H1 (cell line): ENCODE measurements at regions not wholly inside any gene's neighbourhood (a gene's known extent, or its start where the extent isn't known, plus 50 kb on each side); places are given as distances from the start of the nearest gene placed in this dataset.

Source experiments
- CTCF ChIA-PET: fragments of 300-600 bp; sonication (Branson Sonifier 250); formaldehyde crosslinking; loops from one replicate; lab custom pipeline; 2021; ENCODE audit not compliant: partially characterized antibody; lab: Charles Lee
- POLR2A ChIA-PET: fragments of 300-600 bp; sonication (Branson Sonifier 250); formaldehyde crosslinking; loops from one replicate; lab custom pipeline; 2021; ENCODE audit warnings: inconsistent platforms; ENCODE audit not compliant: partially characterized antibody; lab: Charles Lee
- DNase-seq, 2 experiments: peaks; one replicate each; pipeline versions ENCODE4 v3.0.0 to v3.0.0-alpha.2; 2010 to 2022; ENCODE audit warnings: low spot score in 2 of 2, low read depth in 1 of 2, mixed read lengths in 1 of 2
- FAIRE-seq: peaks from 2 replicates; lab custom pipeline; 2011; peaks lifted over from hg19 to GRCh38; lab: Jason Lieb, UNC
- H2AFZ ChIP-seq: 2 replicates; pipeline ENCODE4 v1.8.1; 2012; ENCODE audit warnings: low read length, inconsistent platforms
- H2AK5ac ChIP-seq: 2 replicates; pipeline ENCODE4 v1.6.1; 2013; ENCODE audit warnings: low read depth, low read length
- H2BK120ac ChIP-seq: replicated peaks from 2 replicates; pipeline ENCODE3; 2013; ENCODE audit warnings: low read depth, low read length, inconsistent platforms
- H2BK12ac ChIP-seq: 2 replicates; pipeline ENCODE4 v1.6.1; 2013; ENCODE audit warnings: low read depth, low read length
- H2BK15ac ChIP-seq: 2 replicates; pipeline ENCODE4 v1.6.1; 2013; ENCODE audit warnings: low read length
- H2BK20ac ChIP-seq: 2 replicates; pipeline ENCODE4 v1.6.1; 2013; ENCODE audit warnings: low read length
- H2BK5ac ChIP-seq: 2 replicates; pipeline ENCODE4 v1.6.1; 2013; ENCODE audit warnings: low read depth, low read length
- H3K14ac ChIP-seq: 2 replicates; pipeline ENCODE4 v1.6.1; 2013; ENCODE audit warnings: inconsistent platforms; ENCODE audit not compliant: insufficient read length
- H3K18ac ChIP-seq: 2 replicates; pipeline ENCODE4 v1.6.1; 2013; ENCODE audit warnings: low read length; ENCODE audit errors: extremely low read depth
- H3K23ac ChIP-seq: 2 replicates; pipeline ENCODE4 v1.6.1; 2013; ENCODE audit warnings: inconsistent platforms; ENCODE audit not compliant: insufficient read length
- H3K23me2 ChIP-seq: 2 replicates; pipeline ENCODE4 v1.6.1; 2013; ENCODE audit warnings: low read depth, low read length
- H3K27ac ChIP-seq: 2 replicates; pipeline ENCODE4 v1.6.1; 2011; ENCODE audit warnings: low read depth, low read length, inconsistent platforms
- H3K27me3 ChIP-seq, 4 experiments: replicated peaks in 1 of 4; 1 replicate in 1 of 4; 2 replicates in 3 of 4; pipeline versions ENCODE4 v1.6.1 to v1.8.1; 2011 to 2013; ENCODE audit warnings: low read length in 3 of 4, mild to moderate bottlenecking in 3 of 4, inconsistent platforms in 2 of 4, mixed read lengths in 2 of 4, moderate library complexity in 1 of 4; ENCODE audit not compliant: control insufficient read depth in 3 of 4, insufficient read depth in 3 of 4; ENCODE audit errors: extremely low read depth in 1 of 4
- H3K36me3 ChIP-seq, 4 experiments: 2 replicates each; pipeline versions ENCODE4 v1.6.1 to v1.8.1; 2011 to 2013; ENCODE audit warnings: mild to moderate bottlenecking in 4 of 4, low read length in 3 of 4, moderate library complexity in 2 of 4, control low read depth in 1 of 4, inconsistent platforms in 1 of 4; ENCODE audit not compliant: insufficient read depth in 4 of 4, control insufficient read depth in 2 of 4
- H3K4ac ChIP-seq: replicated peaks from 2 replicates; pipeline ENCODE3; 2013; ENCODE audit warnings: low read length, low read depth, mixed read lengths, inconsistent platforms; ENCODE audit not compliant: insufficient read length
- H3K4me1 ChIP-seq, 4 experiments: replicated peaks in 1 of 4; 1 replicate in 1 of 4; 2 replicates in 3 of 4; pipeline versions ENCODE4 v1.6.1 to v1.8.1; 2011 to 2013; ENCODE audit warnings: low read length in 3 of 4, inconsistent platforms in 2 of 4, mixed read lengths in 1 of 4; ENCODE audit not compliant: insufficient read depth in 4 of 4, control insufficient read depth in 3 of 4
- H3K4me2 ChIP-seq, 2 experiments: 2 replicates each; pipeline versions ENCODE4 v1.6.1 to v1.8.1; 2011 to 2013; ENCODE audit warnings: low read depth in 2 of 2, low read length in 2 of 2, control low read depth in 1 of 2, inconsistent platforms in 1 of 2, mild to moderate bottlenecking in 1 of 2; ENCODE audit not compliant: insufficient read depth in 1 of 2
- H3K4me3 ChIP-seq, 4 experiments: fragments of 200-600, 300-600 bp in 1 of 4; sonication (generic), shearing (Covaris generic), sonication (Bioruptor Twin) in 1 of 4; 2 replicates each; pipeline versions ENCODE4 v1.5.1 to v1.8.1; 2011 to 2016; ENCODE audit warnings: low read length in 4 of 4, low read depth in 3 of 4, control low read depth in 2 of 4, inconsistent platforms in 2 of 4, mild to moderate bottlenecking in 2 of 4, mixed read lengths in 1 of 4, moderate library complexity in 1 of 4; ENCODE audit not compliant: insufficient read depth in 2 of 4; ENCODE audit errors: extremely low read depth in 1 of 4
- H3K56ac ChIP-seq: replicated peaks from 2 replicates; pipeline ENCODE3; 2013; ENCODE audit warnings: low read depth, mild to moderate bottlenecking, mixed read lengths, low read length, inconsistent platforms; ENCODE audit not compliant: insufficient read length
- H3K79me1 ChIP-seq: 2 replicates; pipeline ENCODE4 v1.6.1; 2013; ENCODE audit warnings: low read depth, low read length, control low read depth
- H3K79me2 ChIP-seq, 2 experiments: 2 replicates each; pipeline versions ENCODE4 v1.6.1 to v1.8.1; 2012 to 2013; ENCODE audit warnings: low read length in 2 of 2, mild to moderate bottlenecking in 2 of 2, inconsistent platforms in 1 of 2; ENCODE audit not compliant: insufficient read depth in 2 of 2, control insufficient read depth in 1 of 2
- H3K9ac ChIP-seq, 4 experiments: replicated peaks in 1 of 4; 1 replicate in 1 of 4; 2 replicates in 3 of 4; pipeline versions ENCODE4 v1.6.1 to v1.8.1; 2011 to 2013; ENCODE audit warnings: low read depth in 3 of 4, low read length in 3 of 4, control low read depth in 2 of 4, mild to moderate bottlenecking in 2 of 4, moderate library complexity in 2 of 4, inconsistent platforms in 1 of 4; ENCODE audit errors: extremely low read depth in 1 of 4
- H3K9me3 ChIP-seq, 2 experiments: 2 replicates each; pipeline versions ENCODE4 v1.6.1 to v1.8.1; 2012 to 2013; ENCODE audit warnings: mild to moderate bottlenecking in 2 of 2, moderate library complexity in 2 of 2, control low read depth in 1 of 2, inconsistent platforms in 1 of 2, low read depth in 1 of 2, low read length in 1 of 2, mixed read lengths in 1 of 2; ENCODE audit not compliant: insufficient read depth in 2 of 2
- H4K20me1 ChIP-seq, 2 experiments: replicated peaks in 1 of 2; 2 replicates each; pipeline versions ENCODE3 to v1.8.1; 2011 to 2013; ENCODE audit warnings: inconsistent platforms in 2 of 2, low read length in 2 of 2, mild to moderate bottlenecking in 1 of 2; ENCODE audit not compliant: insufficient read depth in 2 of 2, control insufficient read depth in 1 of 2
- H4K5ac ChIP-seq: 2 replicates; pipeline ENCODE4 v1.6.1; 2013; ENCODE audit warnings: low read length, low read depth, mixed read lengths, inconsistent platforms; ENCODE audit not compliant: insufficient read length
- H4K8ac ChIP-seq: 2 replicates; pipeline ENCODE4 v1.8.0; 2013; ENCODE audit warnings: mild to moderate bottlenecking, moderate library complexity, low read length, inconsistent platforms; ENCODE audit not compliant: insufficient read depth; ENCODE audit errors: extremely low read depth
- H4K91ac ChIP-seq: replicated peaks from 2 replicates; pipeline ENCODE3; 2013; ENCODE audit warnings: low read length, mixed read lengths, inconsistent platforms; ENCODE audit not compliant: insufficient read length
- ATF3 ChIP-seq: IDR thresholded peaks from 2 replicates; pipeline ENCODE4 v1.6.1; 2011; ENCODE audit warnings: low read depth, mild to moderate bottlenecking, low read length; ENCODE audit not compliant: insufficient read depth
- EZH2 ChIP-seq: fragments of 200-600 bp; sonication (generic); IDR thresholded peaks from 2 replicates; pipeline ENCODE4 v1.7.1; 2012; ENCODE audit warnings: low read depth, mild to moderate bottlenecking, moderate library complexity, low read length, inconsistent platforms; ENCODE audit not compliant: severe bottlenecking
- HDAC6 ChIP-seq: IDR thresholded peaks from one replicate; pipeline ENCODE4 v1.7.1; 2012; ENCODE audit warnings: low read depth, mild to moderate bottlenecking, inconsistent platforms, low read length, moderate library complexity
- RFX5 ChIP-seq: IDR thresholded peaks from 2 replicates; pipeline ENCODE4 v1.6.1; 2011; ENCODE audit warnings: low read depth, low read length, improper control_type of control experiment, borderline replicate concordance
- SP1 ChIP-seq: IDR thresholded peaks from 2 replicates; pipeline ENCODE4 v1.6.1; 2011; ENCODE audit warnings: low read depth, low read length
- TAF7 ChIP-seq: optimal IDR thresholded peaks from 2 replicates; pipeline ENCODE3; 2011; ENCODE audit warnings: low read depth, mild to moderate bottlenecking, inconsistent platforms, low read length, moderate library complexity, borderline replicate concordance
- TBP ChIP-seq: IDR thresholded peaks from 2 replicates; pipeline ENCODE4 v1.6.1; 2011; ENCODE audit warnings: low read depth, low read length, improper control_type of control experiment
- USF2 ChIP-seq: IDR thresholded peaks from 2 replicates; pipeline ENCODE4 v1.6.1; 2011; ENCODE audit warnings: low read length, improper control_type of control experiment
- WGBS, 2 experiments: shearing (Covaris generic) in 1 of 2; methylation state at CpG; one replicate each; pipeline versions ENCODE4 v1.1.6 to v1.1.7; 2013 to 2015; ENCODE audit warnings: low lambda C conversion rate in 2 of 2, mixed read lengths in 2 of 2, inconsistent platforms in 1 of 2, low coverage in 1 of 2, missing lambda C conversion rate in 1 of 2; ENCODE audit not compliant: insufficient replicate concordance in 2 of 2, insufficient coverage in 1 of 2, insufficient read length in 1 of 2; ENCODE audit errors: extremely low coverage in 1 of 2, missing lambda C conversion rate in 1 of 2; 5-methylcytosine and 5-hydroxymethylcytosine counted together

- Histone ChIP-seq H3K14ac (no peak overlapping the region), H3K18ac (no peak overlapping the region), H2BK5ac (no peak overlapping the region), H4K20me1 (no peaks in the 10 kb centered on the region), H3K9ac (no peak overlapping the region), H4K91ac (no peak overlapping the region), H3K4me1 (no peaks in the 10 kb centered on the region), H3K4me2 (no peak overlapping the region), H4K5ac (no peak overlapping the region), H2AFZ (0 out of 2 replicates have a peak overlapping the region, but pooled peaks have one; percentile 78), H3K23ac (no peak overlapping the region), H2BK15ac (no peak overlapping the region), H2BK12ac (no peak overlapping the region), H3K4me3 (no peak overlapping the region), H3K79me2 (no peaks in the 10 kb centered on the region), H3K9me3 (no peaks in the 10 kb centered on the region), H3K56ac (no peak overlapping the region), H2BK120ac (no peak overlapping the region), H3K79me1 (no peaks in the 10 kb centered on the region), H3K23me2 (no peaks in the 10 kb centered on the region), H4K8ac (no peak overlapping the region), H3K36me3 (no peaks in the 10 kb centered on the region), H2AK5ac (no peak overlapping the region), H3K27me3 (no peaks in the 10 kb centered on the region), H3K4ac (no peak overlapping the region), H2BK20ac (no peak overlapping the region), H3K27ac (no peak overlapping the region)
- TF ChIP-seq USF2 (no peak), TAF7 (no peak), ATF3 (no peak), SP1 (no peak), RFX5 (no peak), TBP (no peak), EZH2 (no peak), HDAC6 (no peak)
- FAIRE-seq (no peak), DNase-seq (no peak)
- ChIA-PET CTCF (interaction anchor here (1.0 kb wide), 1 partner anchor 368 kb away, joined by 3 read pairs; no protein-coding TSS in a partner anchor), POLR2A (no interaction called here)
- WGBS, 2 experiments: 79% methylated on average over 3 of the region's 3 CpGs; no CpG with 5 or more reads in 1 of the 2 experiments
Observed at GRCh38 chr2:106701203-106702022, 184.6 kb downstream of the ST6GAL2 start.
